ENCODE measurements at regions not wholly inside any gene's neighbourhood (a gene's known extent, or its start where the extent isn't known, plus 50 kb on each side); places are given as distances from the start of the nearest gene placed in this dataset.
"Not testable (repeated sequence)": the region's sequence is repeated elsewhere in the genome, so short reads cannot be mapped to it uniquely, and the experiment has no call there.

DNA sequence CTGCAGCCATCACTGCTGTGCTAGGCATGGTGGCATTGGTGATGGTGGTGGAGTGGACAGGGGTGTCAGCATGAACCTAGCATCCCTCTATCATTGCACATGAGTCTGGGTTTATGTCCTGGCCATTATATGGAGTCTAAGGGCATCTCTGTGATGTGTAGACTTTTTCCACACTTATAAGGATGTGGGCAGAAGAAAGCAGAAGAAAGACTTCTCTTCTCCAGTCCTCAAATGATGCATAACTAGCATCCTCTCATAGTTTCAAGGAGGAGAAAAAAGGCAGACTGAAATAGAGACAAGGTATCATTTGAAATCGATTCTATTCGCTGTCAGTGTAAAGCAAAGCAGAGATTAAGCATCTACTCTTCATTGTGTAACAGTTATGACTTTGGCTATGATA is 140.0 kb upstream of the ATXN1 start:
- Histone ChIP-seq H3K4me3 (ENCODE audit: low read length) (no peak overlapping the region), H3K9me3 (ENCODE audit: control insufficient read depth, insufficient read depth, low read length) (no peaks in the 10 kb centered on the region), H3K36me3 (ENCODE audit: control insufficient read depth, insufficient read depth, low read length) (no peaks in the 10 kb centered on the region), H3K27me3 (ENCODE audit: control insufficient read depth, insufficient read depth, low read length) (no peaks in the 10 kb centered on the region), H3K27ac (ENCODE audit: low read length) (no peak overlapping the region), H3K4me1 (ENCODE audit: control insufficient read depth, insufficient read depth, low read length) (no peaks in the 10 kb centered on the region)
- intact Hi-C loops (cut with micrococcal nuclease) = no loop called here
- no peaks in the 10 kb centered on the region for H3K36me3 Mint-ChIP-seq
- no peak overlapping the region for H3K27ac Mint-ChIP-seq
- no peaks in the 10 kb centered on the region for H3K9me3 Mint-ChIP-seq
- no peak overlapping the region for H3K4me3 Mint-ChIP-seq
- peaks cover 19 to 49% of the 10 kb centered on the region in 2 donors for H3K27me3 Mint-ChIP-seq (ENCODE audit: low read depth in 2 of 2)
- peak in 1 of 3 donors; percentile 17 for ATAC-seq
- H3K4me1 Mint-ChIP-seq = no peaks in the 10 kb centered on the region
- no peak for DNase-seq
- TF ChIP-seq CTCF (IDR thresholded peaks at IDR 0.05) = no peak
- WGBS (ENCODE audit: insufficient coverage) = 100% methylated on average over 2 of the region's 2 CpGs

GRCh38 chr6:16898640-16899396 is 137.6 kb upstream of the ATXN1 start:
- intact Hi-C loops (cut with micrococcal nuclease) = no loop called here
- Mint-ChIP-seq H3K27me3 (ENCODE audit: low read depth in 2 of 2) (peaks cover 12 to 38% of the 10 kb centered on the region in 2 donors), H3K4me3 (no peak overlapping the region), H3K4me1 (no peaks in the 10 kb centered on the region), H3K36me3 (no peaks in the 10 kb centered on the region), H3K9me3 (no peaks in the 10 kb centered on the region), H3K27ac (no peak overlapping the region)
- no peaks in the 10 kb centered on the region for H3K9me3 ChIP-seq (ENCODE audit: control insufficient read depth, insufficient read depth, low read length)
- no peak for TF ChIP-seq CTCF (IDR thresholded peaks at IDR 0.05)
- H3K27me3 ChIP-seq (ENCODE audit: control insufficient read depth, insufficient read depth, low read length) = no peaks in the 10 kb centered on the region
- H3K27ac ChIP-seq (ENCODE audit: low read length) = no peak overlapping the region
- H3K4me1 ChIP-seq (ENCODE audit: control insufficient read depth, insufficient read depth, low read length) = no peaks in the 10 kb centered on the region
- H3K4me3 ChIP-seq (ENCODE audit: low read length) = no peak overlapping the region
- DNase-seq (no peak), ATAC-seq (no peak)
- WGBS (ENCODE audit: insufficient coverage) = 82% methylated on average over 7 of the region's 8 CpGs
- no peaks in the 10 kb centered on the region for H3K36me3 ChIP-seq (ENCODE audit: control insufficient read depth, insufficient read depth, low read length)

DNA sequence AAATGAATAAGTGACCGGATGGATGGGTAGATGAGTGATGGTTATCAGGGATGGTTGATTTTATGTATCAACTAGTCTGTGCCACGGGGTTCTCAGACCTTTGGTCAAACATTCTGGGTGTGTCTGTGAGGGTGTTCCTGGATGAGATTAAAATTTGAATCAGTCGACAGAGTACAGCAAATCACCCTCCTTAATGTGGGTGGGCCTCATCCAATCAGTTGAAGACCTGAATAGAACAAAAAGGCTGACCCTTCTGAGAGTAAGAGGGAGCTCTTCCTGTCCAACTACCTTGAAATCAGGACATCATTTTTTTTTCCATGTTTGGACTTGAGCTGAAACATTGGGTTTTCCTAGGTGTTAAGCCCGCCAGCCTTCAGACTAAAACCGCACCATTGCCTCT is 136.4 kb upstream of the ATXN1 start:
- no peaks in the 10 kb centered on the region for H3K9me3 ChIP-seq (ENCODE audit: control insufficient read depth, insufficient read depth, low read length)
- DNase-seq = no peak
- H3K27me3 ChIP-seq (ENCODE audit: control insufficient read depth, insufficient read depth, low read length) = no peaks in the 10 kb centered on the region
- intact Hi-C loops (cut with micrococcal nuclease) = no loop called here
- H3K27ac ChIP-seq (ENCODE audit: low read length) = no peak overlapping the region
- no peak for ATAC-seq
- Mint-ChIP-seq H3K27me3 (ENCODE audit: low read depth in 2 of 2) (peaks cover 5 to 38% of the 10 kb centered on the region in 2 donors), H3K4me1 (no peaks in the 10 kb centered on the region), H3K36me3 (no peaks in the 10 kb centered on the region), H3K9me3 (no peaks in the 10 kb centered on the region), H3K27ac (no peak overlapping the region), H3K4me3 (no peak overlapping the region)
- no peak overlapping the region for H3K4me3 ChIP-seq (ENCODE audit: low read length)
- no peak for TF ChIP-seq CTCF (IDR thresholded peaks at IDR 0.05)
- no peaks in the 10 kb centered on the region for H3K4me1 ChIP-seq (ENCODE audit: control insufficient read depth, insufficient read depth, low read length)
- whole genome bisulfite sequencing (ENCODE audit: insufficient coverage) = 90% methylated on average over 5 of the region's 5 CpGs
- H3K36me3 ChIP-seq (ENCODE audit: control insufficient read depth, insufficient read depth, low read length) = no peaks in the 10 kb centered on the region

DNA sequence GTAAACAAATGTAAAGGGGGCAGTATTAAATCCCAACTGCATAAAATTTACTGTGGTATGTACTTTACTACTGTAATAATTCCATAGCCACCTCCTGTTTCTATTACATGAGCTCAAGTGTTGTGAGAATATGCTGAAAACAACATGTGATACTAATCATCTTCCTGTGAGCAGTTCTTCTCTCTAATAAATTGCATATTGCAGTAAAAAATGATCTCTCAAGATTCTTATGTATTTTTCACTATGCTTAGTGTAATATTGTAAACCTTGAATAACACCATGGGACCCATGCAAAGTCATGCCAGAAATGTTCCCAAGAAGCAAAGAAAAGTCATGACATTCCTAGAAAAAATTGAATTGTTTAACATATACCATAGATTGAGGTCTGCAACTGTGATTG is 133.0 kb upstream of the ATXN1 start:
- no peaks in the 10 kb centered on the region for H3K4me1 Mint-ChIP-seq
- no peak overlapping the region for H3K27ac Mint-ChIP-seq
- Histone ChIP-seq H3K27ac (ENCODE audit: low read length) (no peak overlapping the region), H3K4me1 (ENCODE audit: control insufficient read depth, insufficient read depth, low read length) (no peaks in the 10 kb centered on the region), H3K27me3 (ENCODE audit: control insufficient read depth, insufficient read depth, low read length) (no peaks in the 10 kb centered on the region), H3K4me3 (ENCODE audit: low read length) (no peak overlapping the region), H3K36me3 (ENCODE audit: control insufficient read depth, insufficient read depth, low read length) (no peaks in the 10 kb centered on the region), H3K9me3 (ENCODE audit: control insufficient read depth, insufficient read depth, low read length) (no peaks in the 10 kb centered on the region)
- H3K27me3 Mint-ChIP-seq (ENCODE audit: low read depth in 2 of 2) = peaks cover 2 to 22% of the 10 kb centered on the region in 2 donors
- no peak overlapping the region for H3K4me3 Mint-ChIP-seq
- DNase-seq = no peak
- no peaks in the 10 kb centered on the region for H3K36me3 Mint-ChIP-seq
- no peaks in the 10 kb centered on the region for H3K9me3 Mint-ChIP-seq
- ATAC-seq = no peak
- intact Hi-C loops (cut with micrococcal nuclease) = no loop called here
- no peak for TF ChIP-seq CTCF (IDR thresholded peaks at IDR 0.05)

DNA sequence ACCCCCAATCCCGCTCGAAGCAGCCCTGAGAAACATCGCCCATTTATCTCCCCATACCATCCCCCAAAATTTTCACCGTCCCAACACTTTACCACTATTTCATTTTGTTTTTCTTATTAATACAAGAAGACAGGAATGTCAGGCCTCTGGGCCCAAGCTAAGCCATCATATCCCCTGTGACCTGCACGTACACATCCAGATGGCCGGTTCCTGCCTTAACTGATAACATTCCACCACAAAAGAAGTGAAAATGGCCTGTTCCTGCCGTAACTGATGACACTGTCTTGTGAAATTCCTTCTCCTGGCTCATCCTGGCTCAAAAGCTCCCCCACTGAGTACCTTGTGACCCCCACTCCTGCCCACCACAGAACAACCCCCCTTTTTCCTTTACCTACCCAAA is 129.8 kb upstream of the ATXN1 start:
- H3K4me3 ChIP-seq (ENCODE audit: low read length); H3K9me3 ChIP-seq (ENCODE audit: control insufficient read depth, insufficient read depth, low read length); H3K27me3 Mint-ChIP-seq (ENCODE audit: low read depth in 2 of 2); H3K27ac Mint-ChIP-seq; H3K4me1 ChIP-seq (ENCODE audit: control insufficient read depth, insufficient read depth, low read length); H3K4me3 Mint-ChIP-seq; H3K27me3 ChIP-seq (ENCODE audit: control insufficient read depth, insufficient read depth, low read length); H3K9me3 Mint-ChIP-seq; H3K36me3 Mint-ChIP-seq; DNase-seq; intact Hi-C loops (cut with micrococcal nuclease); H3K4me1 Mint-ChIP-seq; ATAC-seq; H3K36me3 ChIP-seq (ENCODE audit: control insufficient read depth, insufficient read depth, low read length); H3K27ac ChIP-seq (ENCODE audit: low read length): not testable (repeated sequence)
- WGBS (ENCODE audit: insufficient coverage) = 94% methylated on average over 7 of the region's 7 CpGs
